A673 (cell line): ENCODE measurements at regions not wholly inside any gene's neighbourhood (a gene's known extent, or its start where the extent isn't known, plus 50 kb on each side); places are given as distances from the start of the nearest gene placed in this dataset.

ENCODE experiments used
- BruUV-seq: library from RNA; stranded (reverse); fragments of 400-500 nt; replicated peaks from 2 replicates; lab custom pipeline; 2021; lab: Mats Ljungman, UMichigan
- CTCF ChIA-PET: fragments of 300-600 bp; sonication (Branson Sonifier 250); formaldehyde crosslinking; loops from one replicate; lab custom pipeline; 2022; ENCODE audit warnings: antibody characterized with exemption; lab: Charles Lee
- POLR2A ChIA-PET: fragments of 300-600 bp; sonication (Branson Sonifier 250); formaldehyde crosslinking; loops from one replicate; lab custom pipeline; 2022; ENCODE audit warnings: antibody characterized with exemption; ENCODE audit not compliant: low non-redundant PET; lab: Charles Lee
- DNase-seq: peaks from one replicate; pipeline ENCODE4 v3.0.0-alpha.2; 2015; ENCODE audit warnings: low spot score
- H3K27ac ChIP-seq: fragments of 200-600 bp; sonication (generic); 2 replicates; pipeline ENCODE4 v1.5.1; 2016; ENCODE audit warnings: mixed run types, low read depth, mild to moderate bottlenecking, mixed read lengths, antibody characterized with exemption, low read length; ENCODE audit not compliant: poor library complexity, severe bottlenecking
- H3K27me3 ChIP-seq: fragments of 200-600 bp; sonication (generic); replicated peaks from 2 replicates; pipeline ENCODE4 v1.6.1; 2017; ENCODE audit warnings: mixed run types, low read depth, mild to moderate bottlenecking, mixed read lengths, antibody characterized with exemption, low read length; ENCODE audit not compliant: insufficient read depth, poor library complexity
- H3K36me3 ChIP-seq: fragments of 200-600 bp; sonication (generic); 2 replicates; pipeline ENCODE4 v1.6.1; 2016; ENCODE audit warnings: mixed run types, mild to moderate bottlenecking, mixed read lengths, antibody characterized with exemption, low read length; ENCODE audit not compliant: insufficient read depth, poor library complexity, severe bottlenecking
- H3K4me1 ChIP-seq: fragments of 200-600 bp; sonication (generic); 2 replicates; pipeline ENCODE4 v1.6.1; 2017; ENCODE audit warnings: mixed run types, mild to moderate bottlenecking, mixed read lengths, antibody characterized with exemption, low read length; ENCODE audit not compliant: insufficient read depth, poor library complexity, severe bottlenecking
- H3K4me3 ChIP-seq: fragments of 200-600 bp; sonication (generic); 2 replicates; pipeline ENCODE4 v1.5.1; 2016; ENCODE audit warnings: low read depth, mixed run types, mild to moderate bottlenecking, mixed read lengths, low read length; ENCODE audit not compliant: poor library complexity, severe bottlenecking
- H3K9me3 ChIP-seq: fragments of 200-600 bp; sonication (generic); 2 replicates; pipeline ENCODE4 v1.6.1; 2016; ENCODE audit warnings: mixed run types, low read depth, mild to moderate bottlenecking, mixed read lengths, antibody characterized with exemption, low read length; ENCODE audit not compliant: poor library complexity, severe bottlenecking
- EZH2 ChIP-seq: fragments of 200-600 bp; sonication (generic); IDR thresholded peaks from 2 replicates; pipeline ENCODE4 v1.6.1; 2017; ENCODE audit warnings: borderline replicate concordance, low read depth, mild to moderate bottlenecking, mixed read lengths, antibody characterized with exemption, low read length; ENCODE audit not compliant: poor library complexity, severe bottlenecking
- intact Hi-C: fragments of 100-400 bp; cut with micrococcal nuclease; formaldehyde crosslinking; loops from one replicate; pipeline ENCODE4 v1.10.0; 2022; ENCODE audit not compliant: unreplicated experiment
- TF ChIP-seq, protein P1 (sequence below): fragments of 300-800, 200-600 bp; sonication (generic); conservative IDR thresholded peaks from 2 replicates; pipeline ENCODE4 v1.5.1; 2017; ENCODE audit warnings: low read depth, mild to moderate bottlenecking, antibody characterized with exemption, low read length, moderate library complexity, mixed read lengths

DNA sequence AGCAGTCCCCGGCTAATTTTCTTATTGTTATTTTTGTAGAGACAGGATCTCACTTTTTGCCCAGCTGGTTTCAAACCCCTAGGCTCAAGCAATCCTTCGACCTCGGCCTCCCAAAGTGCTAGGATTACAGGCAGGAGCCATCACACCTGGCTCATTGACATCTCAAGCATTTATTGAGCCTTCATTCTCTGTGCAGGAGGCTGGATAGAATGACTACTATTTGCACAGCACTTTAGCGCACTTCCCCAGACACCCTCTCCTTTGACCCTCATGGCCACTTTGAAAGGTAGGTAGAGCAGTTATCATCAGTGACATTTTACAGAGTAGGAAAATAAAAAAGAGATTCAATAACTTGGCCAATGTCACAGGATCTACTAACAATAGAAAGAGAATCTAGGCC is 124.0 kb upstream of the STXBP5 start:
- ChIA-PET CTCF (no interaction called here), POLR2A (no interaction called here)
- TF ChIP-seq, protein P1, sequence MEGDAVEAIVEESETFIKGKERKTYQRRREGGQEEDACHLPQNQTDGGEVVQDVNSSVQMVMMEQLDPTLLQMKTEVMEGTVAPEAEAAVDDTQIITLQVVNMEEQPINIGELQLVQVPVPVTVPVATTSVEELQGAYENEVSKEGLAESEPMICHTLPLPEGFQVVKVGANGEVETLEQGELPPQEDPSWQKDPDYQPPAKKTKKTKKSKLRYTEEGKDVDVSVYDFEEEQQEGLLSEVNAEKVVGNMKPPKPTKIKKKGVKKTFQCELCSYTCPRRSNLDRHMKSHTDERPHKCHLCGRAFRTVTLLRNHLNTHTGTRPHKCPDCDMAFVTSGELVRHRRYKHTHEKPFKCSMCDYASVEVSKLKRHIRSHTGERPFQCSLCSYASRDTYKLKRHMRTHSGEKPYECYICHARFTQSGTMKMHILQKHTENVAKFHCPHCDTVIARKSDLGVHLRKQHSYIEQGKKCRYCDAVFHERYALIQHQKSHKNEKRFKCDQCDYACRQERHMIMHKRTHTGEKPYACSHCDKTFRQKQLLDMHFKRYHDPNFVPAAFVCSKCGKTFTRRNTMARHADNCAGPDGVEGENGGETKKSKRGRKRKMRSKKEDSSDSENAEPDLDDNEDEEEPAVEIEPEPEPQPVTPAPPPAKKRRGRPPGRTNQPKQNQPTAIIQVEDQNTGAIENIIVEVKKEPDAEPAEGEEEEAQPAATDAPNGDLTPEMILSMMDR = no peak
- no peak for TF ChIP-seq EZH2
- intact Hi-C loops = no loop called here
- no peak for DNase-seq
- H3K36me3 ChIP-seq = no peaks in the 10 kb centered on the region
- H3K27me3 ChIP-seq = no peaks in the 10 kb centered on the region
- no peaks in the 10 kb centered on the region for H3K9me3 ChIP-seq
- no peaks in the 10 kb centered on the region for H3K4me1 ChIP-seq
- H3K27ac ChIP-seq = no peak overlapping the region
- no TSS peak for BruUV-seq
- no peak overlapping the region for H3K4me3 ChIP-seq

DNA sequence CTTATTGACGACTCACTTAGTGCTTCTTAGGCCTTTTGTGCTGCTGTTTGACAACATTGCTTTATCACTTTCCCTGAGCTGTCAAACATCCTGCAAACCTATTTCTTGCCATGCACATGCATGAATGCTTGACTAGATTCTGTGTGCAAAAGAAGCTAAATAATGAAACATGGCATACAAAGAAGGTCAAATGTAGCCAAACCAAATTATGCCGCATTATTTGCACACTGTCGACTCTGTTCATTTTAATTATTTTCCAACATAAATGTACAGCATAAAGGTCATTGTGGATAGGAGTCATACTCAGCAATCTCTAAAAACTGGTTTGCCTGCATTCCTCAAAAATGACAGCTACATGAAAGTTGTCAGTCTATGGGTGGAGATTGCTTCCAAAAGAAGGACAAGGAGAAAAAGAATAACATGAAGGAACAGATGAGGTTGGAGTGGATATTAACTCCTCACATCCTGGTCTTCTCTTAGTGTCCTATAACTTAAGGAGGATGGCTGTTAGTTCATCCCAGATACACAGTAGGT is 123.1 kb upstream of the STXBP5 start:
- CTCF ChIA-PET = no interaction called here
- Histone ChIP-seq H3K36me3 (no peaks in the 10 kb centered on the region), H3K27ac (no peak overlapping the region), H3K9me3 (no peaks in the 10 kb centered on the region), H3K27me3 (no peaks in the 10 kb centered on the region), H3K4me3 (no peak overlapping the region), H3K4me1 (no peaks in the 10 kb centered on the region)
- no peak for DNase-seq
- intact Hi-C loops = no loop called here
- POLR2A ChIA-PET = no interaction called here
- no TSS peak for BruUV-seq
- no peak for TF ChIP-seq EZH2
- TF ChIP-seq, protein P1 = no peak

DNA sequence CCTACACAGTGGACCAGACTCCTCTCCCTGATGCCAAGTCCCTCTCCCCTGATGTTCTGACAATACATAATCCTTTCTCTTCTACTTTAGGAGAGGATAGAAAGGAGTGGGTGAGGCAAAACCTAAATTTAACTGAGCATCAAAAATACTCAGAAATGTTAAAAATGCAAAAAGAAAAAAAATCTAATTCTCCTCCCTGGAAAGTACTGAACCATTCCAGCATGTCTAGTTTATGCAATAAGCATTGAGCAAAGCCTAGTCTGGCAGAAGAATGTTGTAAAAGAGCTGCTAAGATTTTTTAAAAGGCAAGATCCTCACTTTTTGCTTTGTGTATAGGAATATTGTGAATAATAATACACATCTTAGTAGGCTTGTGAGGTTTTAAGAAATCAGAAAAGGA is 116.6 kb upstream of the STXBP5 start:
- CTCF ChIA-PET = no interaction called here
- no peak overlapping the region for H3K27ac ChIP-seq
- no peaks in the 10 kb centered on the region for H3K27me3 ChIP-seq
- POLR2A ChIA-PET = no interaction called here
- H3K36me3 ChIP-seq = no peaks in the 10 kb centered on the region
- no peaks in the 10 kb centered on the region for H3K4me1 ChIP-seq
- no peak overlapping the region for H3K4me3 ChIP-seq
- no peaks in the 10 kb centered on the region for H3K9me3 ChIP-seq
- intact Hi-C loops = no loop called here
- no TSS peak for BruUV-seq
- DNase-seq = no peak
- TF ChIP-seq EZH2 = no peak

DNA sequence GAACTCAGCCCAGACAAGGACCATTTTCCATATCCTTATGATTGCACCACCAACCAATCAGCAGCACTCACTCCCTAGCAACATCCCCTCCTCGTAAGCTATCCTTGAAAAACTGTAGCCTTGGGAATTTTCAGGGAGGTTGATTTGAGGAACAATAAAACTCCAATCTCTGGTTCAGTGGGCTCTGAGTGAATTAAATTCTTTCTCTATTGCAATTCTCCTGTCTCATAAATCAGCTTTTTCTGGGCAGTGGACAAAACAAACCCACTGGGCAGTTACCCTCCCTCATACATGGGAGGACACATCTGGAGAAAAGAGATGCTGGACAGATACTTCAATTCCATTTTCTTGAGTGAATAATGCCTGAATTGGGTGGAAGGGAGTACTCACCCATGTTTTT is 115.4 kb upstream of the STXBP5 start:
- intact Hi-C loops = no loop called here

More for the DNA sequence above, 115.4 kb upstream of the STXBP5 start:
- no peak for DNase-seq
- H3K27ac ChIP-seq = no peak overlapping the region
- no peak overlapping the region for H3K4me3 ChIP-seq
- TF ChIP-seq, protein P1 = no peak
- TF ChIP-seq EZH2 = no peak
- no peaks in the 10 kb centered on the region for H3K27me3 ChIP-seq
- ChIA-PET POLR2A (no interaction called here), CTCF (no interaction called here)
- no peaks in the 10 kb centered on the region for H3K9me3 ChIP-seq
- H3K4me1 ChIP-seq = no peaks in the 10 kb centered on the region
- BruUV-seq = no TSS peak
- no peaks in the 10 kb centered on the region for H3K36me3 ChIP-seq
